ENCODE measurements at regions not wholly inside any gene's neighbourhood (a gene's known extent, or its start where the extent isn't known, plus 50 kb on each side); places are given as distances from the start of the nearest gene placed in this dataset.

- TF ChIP-seq CTCF (conservative IDR thresholded peaks at IDR 0.05; ENCODE audit: low read length) (no peak), EZH2phosphoT487 (IDR thresholded peaks at IDR 0.05; ENCODE audit: borderline replicate concordance, low read depth, low read length) (no peak)
Observed at GRCh38 chr18:40452599-40452998, 1502.4 kb upstream of the PIK3C3 start.
